ENCODE measurements at regions not wholly inside any gene's neighbourhood (a gene's known extent, or its start where the extent isn't known, plus 50 kb on each side); places are given as distances from the start of the nearest gene placed in this dataset.

DNA sequence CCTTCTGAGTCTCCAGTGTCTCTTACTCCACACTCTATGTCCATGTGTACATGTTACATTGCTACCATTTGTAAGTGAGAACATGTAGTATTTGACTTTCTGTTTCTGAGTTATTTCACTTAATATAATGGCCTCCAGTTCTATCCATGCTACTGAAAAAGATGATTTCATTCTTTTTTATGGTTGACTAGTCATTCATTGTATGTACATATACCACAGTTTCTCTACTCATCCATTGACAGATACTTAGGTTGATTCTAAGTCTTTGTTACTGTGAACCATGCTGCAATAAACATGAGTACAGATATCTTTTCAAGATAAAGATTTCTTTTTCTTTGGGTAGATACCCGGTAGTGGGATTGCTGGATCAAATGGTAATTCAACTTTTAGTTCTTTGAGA is 107.1 kb upstream of the CHD1 start:
- TF ChIP-seq, protein P1, sequence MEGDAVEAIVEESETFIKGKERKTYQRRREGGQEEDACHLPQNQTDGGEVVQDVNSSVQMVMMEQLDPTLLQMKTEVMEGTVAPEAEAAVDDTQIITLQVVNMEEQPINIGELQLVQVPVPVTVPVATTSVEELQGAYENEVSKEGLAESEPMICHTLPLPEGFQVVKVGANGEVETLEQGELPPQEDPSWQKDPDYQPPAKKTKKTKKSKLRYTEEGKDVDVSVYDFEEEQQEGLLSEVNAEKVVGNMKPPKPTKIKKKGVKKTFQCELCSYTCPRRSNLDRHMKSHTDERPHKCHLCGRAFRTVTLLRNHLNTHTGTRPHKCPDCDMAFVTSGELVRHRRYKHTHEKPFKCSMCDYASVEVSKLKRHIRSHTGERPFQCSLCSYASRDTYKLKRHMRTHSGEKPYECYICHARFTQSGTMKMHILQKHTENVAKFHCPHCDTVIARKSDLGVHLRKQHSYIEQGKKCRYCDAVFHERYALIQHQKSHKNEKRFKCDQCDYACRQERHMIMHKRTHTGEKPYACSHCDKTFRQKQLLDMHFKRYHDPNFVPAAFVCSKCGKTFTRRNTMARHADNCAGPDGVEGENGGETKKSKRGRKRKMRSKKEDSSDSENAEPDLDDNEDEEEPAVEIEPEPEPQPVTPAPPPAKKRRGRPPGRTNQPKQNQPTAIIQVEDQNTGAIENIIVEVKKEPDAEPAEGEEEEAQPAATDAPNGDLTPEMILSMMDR (IDR thresholded peaks at IDR 0.05): no peak
- no peak for TF ChIP-seq POLR2A (IDR thresholded peaks at IDR 0.05)

Measured in esophagus squamous epithelium (tissue), 4 donors.